ENCODE measurements at regions not wholly inside any gene's neighbourhood (a gene's known extent, or its start where the extent isn't known, plus 50 kb on each side); places are given as distances from the start of the nearest gene placed in this dataset.

- Histone ChIP-seq H3K9me3 (no peaks in the 10 kb centered on the region), H3K27ac (no peak overlapping the region), H3K4me1 (no peaks in the 10 kb centered on the region), H3K27me3 (peaks cover 0 to 3% (median 3%) of the 10 kb centered on the region in 3 donors), H3K4me3 (no peak overlapping the region), H3K36me3 (no peaks in the 10 kb centered on the region)
- in situ Hi-C loops (cut with MboI; ENCODE audit: low sequenced_read_pairs in 4 of 4) = no loop called here
- intact Hi-C loops (cut with DNase I; ENCODE audit: low total_unique reads) = no loop called here
- ATAC-seq (no peak), DNase-seq (peak in 1 of 2 donors; percentile 14)
- TF ChIP-seq CTCF (IDR thresholded peaks at IDR 0.05 in 4 of 5, conservative IDR thresholded peaks at IDR 0.05 in 1 of 5) (no peak), POLR2A (IDR thresholded peaks at IDR 0.05) (no peak)
Measured at GRCh38 chr11:134584706-134585445, 172.8 kb upstream of the B3GAT1 start.

- no peak for DNase-seq
- H3K27me3 ChIP-seq = peaks cover 0 to 7% (median 0%) of the 10 kb centered on the region in 3 donors
- H3K9me3 ChIP-seq = no peaks in the 10 kb centered on the region
- no peak for ATAC-seq
- no peak overlapping the region for H3K27ac ChIP-seq
- no peaks in the 10 kb centered on the region for H3K4me1 ChIP-seq
- no peaks in the 10 kb centered on the region for H3K36me3 ChIP-seq
- TF ChIP-seq POLR2A (IDR thresholded peaks at IDR 0.05) (no peak), CTCF (IDR thresholded peaks at IDR 0.05 in 4 of 5, conservative IDR thresholded peaks at IDR 0.05 in 1 of 5) (no peak)
- H3K4me3 ChIP-seq = no peak overlapping the region
- in situ Hi-C loops (cut with MboI; ENCODE audit: low sequenced_read_pairs in 4 of 4) = no loop called here
- intact Hi-C loops (cut with DNase I; ENCODE audit: low total_unique reads) = no loop called here
Measured at GRCh38 chr11:134584001-134584561, 172.0 kb upstream of the B3GAT1 start.

- Histone ChIP-seq H3K9me3 (no peaks in the 10 kb centered on the region), H3K4me1 (no peaks in the 10 kb centered on the region), H3K27ac (no peak overlapping the region), H3K27me3 (peaks cover 0 to 7% (median 0%) of the 10 kb centered on the region in 3 donors), H3K4me3 (no peak overlapping the region), H3K36me3 (no peaks in the 10 kb centered on the region)
- ATAC-seq = no peak
- in situ Hi-C loops (cut with MboI; ENCODE audit: low sequenced_read_pairs in 4 of 4) (no loop called here), intact Hi-C loops (cut with DNase I; ENCODE audit: low total_unique reads) (no loop called here)
- no peak for DNase-seq
- TF ChIP-seq POLR2A (IDR thresholded peaks at IDR 0.05) (no peak), CTCF (IDR thresholded peaks at IDR 0.05 in 4 of 5, conservative IDR thresholded peaks at IDR 0.05 in 1 of 5) (no peak)
Measured at GRCh38 chr11:134583397-134583990, 171.5 kb upstream of the B3GAT1 start.

GRCh38 chr11:134582770-134583095, 170.7 kb upstream of the B3GAT1 start:
- H3K27me3 ChIP-seq = peaks cover 0 to 7% (median 0%) of the 10 kb centered on the region in 3 donors
- DNase-seq (no peak), ATAC-seq (no peak)
- H3K36me3 ChIP-seq = no peaks in the 10 kb centered on the region
- no peak overlapping the region for H3K4me3 ChIP-seq
- intact Hi-C loops (cut with DNase I; ENCODE audit: low total_unique reads) (no loop called here), in situ Hi-C loops (cut with MboI; ENCODE audit: low sequenced_read_pairs in 4 of 4) (no loop called here)
- H3K27ac ChIP-seq = no peak overlapping the region
- H3K9me3 ChIP-seq = no peaks in the 10 kb centered on the region
- no peak for TF ChIP-seq CTCF (IDR thresholded peaks at IDR 0.05 in 4 of 5, conservative IDR thresholded peaks at IDR 0.05 in 1 of 5)
- no peaks in the 10 kb centered on the region for H3K4me1 ChIP-seq
